ENCODE measurements at regions not wholly inside any gene's neighbourhood (a gene's known extent, or its start where the extent isn't known, plus 50 kb on each side); places are given as distances from the start of the nearest gene placed in this dataset.

DNA sequence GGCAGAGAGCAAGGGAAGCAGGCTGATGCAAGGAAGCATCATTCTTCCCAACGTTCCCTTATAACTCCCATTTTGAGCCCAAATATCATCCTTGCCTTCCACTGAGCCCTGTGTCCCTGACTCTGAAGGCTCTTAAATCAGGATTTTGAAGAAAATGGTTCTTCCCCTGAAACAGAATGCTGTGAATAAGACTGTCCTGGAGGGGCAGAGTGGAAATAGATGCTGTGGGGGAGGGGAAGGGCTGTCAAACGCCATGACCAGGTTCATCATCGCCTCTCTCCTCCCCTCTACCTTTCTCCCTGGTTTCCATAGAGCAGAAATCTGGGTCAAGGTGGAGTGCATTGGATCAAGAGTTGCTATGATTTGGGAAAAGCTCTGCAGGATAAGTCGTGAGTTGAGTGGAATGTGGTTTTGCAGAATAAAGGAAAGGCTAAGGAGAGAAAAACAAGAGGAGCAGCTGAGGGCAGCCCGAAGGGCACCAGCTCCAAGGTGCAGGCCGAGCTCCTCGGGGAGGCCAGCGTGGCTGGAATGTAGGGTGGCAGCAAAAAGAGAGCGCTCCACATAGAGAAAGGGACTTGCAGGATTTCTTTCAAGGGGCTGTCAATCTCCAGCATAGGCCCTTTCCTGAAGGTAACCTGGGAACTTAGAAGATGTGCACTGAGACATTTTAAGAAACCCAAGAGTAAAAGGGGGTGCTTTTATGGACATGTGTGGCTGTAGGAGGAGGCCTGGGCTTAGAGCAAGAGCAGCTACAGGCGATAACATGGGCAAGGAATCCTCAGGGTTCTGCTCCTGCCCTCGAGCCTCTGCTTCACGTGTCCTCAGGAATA is 120.8 kb upstream of the CDYL start:
- TF ChIP-seq EP300 (conservative IDR thresholded peaks at IDR 0.05; ENCODE audit: poor library complexity, severe bottlenecking) (no peak), RAD21 (conservative IDR thresholded peaks at IDR 0.05) (no peak), MXI1 (conservative IDR thresholded peaks at IDR 0.05; ENCODE audit: poor library complexity, severe bottlenecking) (no peak), POLR2AphosphoS5 (IDR thresholded peaks at IDR 0.05) (no peak), SMC3 (conservative IDR thresholded peaks at IDR 0.05; ENCODE audit: poor library complexity) (no peak), TAF1 (IDR thresholded peaks at IDR 0.05; ENCODE audit: low read depth) (no peak), EZH2 (IDR thresholded peaks at IDR 0.05; ENCODE audit: borderline replicate concordance, insufficient read depth, low read length, poor library complexity, severe bottlenecking) (no peak)
- TF ChIP-seq, protein P1, sequence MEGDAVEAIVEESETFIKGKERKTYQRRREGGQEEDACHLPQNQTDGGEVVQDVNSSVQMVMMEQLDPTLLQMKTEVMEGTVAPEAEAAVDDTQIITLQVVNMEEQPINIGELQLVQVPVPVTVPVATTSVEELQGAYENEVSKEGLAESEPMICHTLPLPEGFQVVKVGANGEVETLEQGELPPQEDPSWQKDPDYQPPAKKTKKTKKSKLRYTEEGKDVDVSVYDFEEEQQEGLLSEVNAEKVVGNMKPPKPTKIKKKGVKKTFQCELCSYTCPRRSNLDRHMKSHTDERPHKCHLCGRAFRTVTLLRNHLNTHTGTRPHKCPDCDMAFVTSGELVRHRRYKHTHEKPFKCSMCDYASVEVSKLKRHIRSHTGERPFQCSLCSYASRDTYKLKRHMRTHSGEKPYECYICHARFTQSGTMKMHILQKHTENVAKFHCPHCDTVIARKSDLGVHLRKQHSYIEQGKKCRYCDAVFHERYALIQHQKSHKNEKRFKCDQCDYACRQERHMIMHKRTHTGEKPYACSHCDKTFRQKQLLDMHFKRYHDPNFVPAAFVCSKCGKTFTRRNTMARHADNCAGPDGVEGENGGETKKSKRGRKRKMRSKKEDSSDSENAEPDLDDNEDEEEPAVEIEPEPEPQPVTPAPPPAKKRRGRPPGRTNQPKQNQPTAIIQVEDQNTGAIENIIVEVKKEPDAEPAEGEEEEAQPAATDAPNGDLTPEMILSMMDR (IDR thresholded peaks at IDR 0.05; ENCODE audit: poor library complexity, severe bottlenecking): no peak
- TF ChIP-seq, protein P2, sequence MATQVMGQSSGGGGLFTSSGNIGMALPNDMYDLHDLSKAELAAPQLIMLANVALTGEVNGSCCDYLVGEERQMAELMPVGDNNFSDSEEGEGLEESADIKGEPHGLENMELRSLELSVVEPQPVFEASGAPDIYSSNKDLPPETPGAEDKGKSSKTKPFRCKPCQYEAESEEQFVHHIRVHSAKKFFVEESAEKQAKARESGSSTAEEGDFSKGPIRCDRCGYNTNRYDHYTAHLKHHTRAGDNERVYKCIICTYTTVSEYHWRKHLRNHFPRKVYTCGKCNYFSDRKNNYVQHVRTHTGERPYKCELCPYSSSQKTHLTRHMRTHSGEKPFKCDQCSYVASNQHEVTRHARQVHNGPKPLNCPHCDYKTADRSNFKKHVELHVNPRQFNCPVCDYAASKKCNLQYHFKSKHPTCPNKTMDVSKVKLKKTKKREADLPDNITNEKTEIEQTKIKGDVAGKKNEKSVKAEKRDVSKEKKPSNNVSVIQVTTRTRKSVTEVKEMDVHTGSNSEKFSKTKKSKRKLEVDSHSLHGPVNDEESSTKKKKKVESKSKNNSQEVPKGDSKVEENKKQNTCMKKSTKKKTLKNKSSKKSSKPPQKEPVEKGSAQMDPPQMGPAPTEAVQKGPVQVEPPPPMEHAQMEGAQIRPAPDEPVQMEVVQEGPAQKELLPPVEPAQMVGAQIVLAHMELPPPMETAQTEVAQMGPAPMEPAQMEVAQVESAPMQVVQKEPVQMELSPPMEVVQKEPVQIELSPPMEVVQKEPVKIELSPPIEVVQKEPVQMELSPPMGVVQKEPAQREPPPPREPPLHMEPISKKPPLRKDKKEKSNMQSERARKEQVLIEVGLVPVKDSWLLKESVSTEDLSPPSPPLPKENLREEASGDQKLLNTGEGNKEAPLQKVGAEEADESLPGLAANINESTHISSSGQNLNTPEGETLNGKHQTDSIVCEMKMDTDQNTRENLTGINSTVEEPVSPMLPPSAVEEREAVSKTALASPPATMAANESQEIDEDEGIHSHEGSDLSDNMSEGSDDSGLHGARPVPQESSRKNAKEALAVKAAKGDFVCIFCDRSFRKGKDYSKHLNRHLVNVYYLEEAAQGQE (IDR thresholded peaks at IDR 0.05; ENCODE audit: borderline replicate concordance): no peak
- Histone ChIP-seq H3K9me2 (ENCODE audit: insufficient read depth, low read length) (no peaks in the 10 kb centered on the region), H3K4me2 (ENCODE audit: low read length) (no peak overlapping the region), H3K79me2 (replicated peaks; ENCODE audit: insufficient read depth, low read length) (no peaks in the 10 kb centered on the region), H3K27me3 (ENCODE audit: insufficient read depth, low read depth, low read length) (no peaks in the 10 kb centered on the region), H3K4me3 (ENCODE audit: low read length) (no peak overlapping the region), H3K9ac (ENCODE audit: low read length) (no peak overlapping the region), H3K27ac (ENCODE audit: low read length) (no peak overlapping the region), H3F3A (ENCODE audit: insufficient read depth, low read length, poor library complexity, severe bottlenecking) (no peaks in the 10 kb centered on the region), H4K20me1 (ENCODE audit: insufficient read depth) (no peaks in the 10 kb centered on the region), H3K36me3 (ENCODE audit: insufficient read depth, low read length) (no peaks in the 10 kb centered on the region), H3K9me3 (ENCODE audit: low read length) (peaks cover 3% of the 10 kb centered on the region), H2AFZ (ENCODE audit: low read depth, low read length) (no peak overlapping the region)

- peaks cover 3% of the 10 kb centered on the region for H3K9me3 ChIP-seq (ENCODE audit: low read length)
- TF ChIP-seq EP300 (conservative IDR thresholded peaks at IDR 0.05; ENCODE audit: poor library complexity, severe bottlenecking) (no peak), POLR2AphosphoS5 (IDR thresholded peaks at IDR 0.05) (no peak), SMC3 (conservative IDR thresholded peaks at IDR 0.05; ENCODE audit: poor library complexity) (no peak), EZH2 (IDR thresholded peaks at IDR 0.05; ENCODE audit: borderline replicate concordance, insufficient read depth, low read length, poor library complexity, severe bottlenecking) (no peak), RAD21 (conservative IDR thresholded peaks at IDR 0.05) (no peak), MXI1 (conservative IDR thresholded peaks at IDR 0.05; ENCODE audit: poor library complexity, severe bottlenecking) (no peak), TAF1 (IDR thresholded peaks at IDR 0.05; ENCODE audit: low read depth) (no peak)
- TF ChIP-seq, protein P2 (IDR thresholded peaks at IDR 0.05; ENCODE audit: borderline replicate concordance): no peak
- TF ChIP-seq, protein P1 (IDR thresholded peaks at IDR 0.05; ENCODE audit: poor library complexity, severe bottlenecking): no peak
- H3K4me2 ChIP-seq (ENCODE audit: low read length): no peak overlapping the region
- no peaks in the 10 kb centered on the region for H3F3A ChIP-seq (ENCODE audit: insufficient read depth, low read length, poor library complexity, severe bottlenecking)
- H3K27me3 ChIP-seq (ENCODE audit: insufficient read depth, low read depth, low read length): no peaks in the 10 kb centered on the region
- no peak overlapping the region for H3K4me3 ChIP-seq (ENCODE audit: low read length)
- H3K9ac ChIP-seq (ENCODE audit: low read length): no peak overlapping the region
- H3K79me2 ChIP-seq (replicated peaks; ENCODE audit: insufficient read depth, low read length): no peaks in the 10 kb centered on the region
- H3K36me3 ChIP-seq (ENCODE audit: insufficient read depth, low read length): no peaks in the 10 kb centered on the region
- H3K27ac ChIP-seq (ENCODE audit: low read length): no peak overlapping the region
- H3K9me2 ChIP-seq (ENCODE audit: insufficient read depth, low read length): no peaks in the 10 kb centered on the region
- no peak overlapping the region for H2AFZ ChIP-seq (ENCODE audit: low read depth, low read length)
- H4K20me1 ChIP-seq (ENCODE audit: insufficient read depth): no peaks in the 10 kb centered on the region
Observed at GRCh38 chr6:4653141-4653540, 123.1 kb upstream of the CDYL start.
